ENCODE measurements at regions not wholly inside any gene's neighbourhood (a gene's known extent, or its start where the extent isn't known, plus 50 kb on each side); places are given as distances from the start of the nearest gene placed in this dataset.

GRCh38 chr15:70192490-70192889 is 94.8 kb upstream of the TLE3 start (continued):
- TF ChIP-seq CHD7 (IDR thresholded peaks at IDR 0.05; ENCODE audit: insufficient replicate concordance, low read length): no peak
- no peak for TF ChIP-seq TAF7 (optimal IDR thresholded peaks at IDR 0.05; ENCODE audit: borderline replicate concordance, low read depth, low read length)
- no peak for TF ChIP-seq EP300 (IDR thresholded peaks at IDR 0.05; ENCODE audit: borderline replicate concordance in 1 of 2, low read depth in 2 of 2, low read length in 2 of 2)
- no peak for TF ChIP-seq TBP (IDR thresholded peaks at IDR 0.05; ENCODE audit: low read depth, low read length)
- no peak for TF ChIP-seq RXRA (IDR thresholded peaks at IDR 0.05; ENCODE audit: insufficient read depth, low read depth, low read length)
- no peak for TF ChIP-seq CBX8 (IDR thresholded peaks at IDR 0.05; ENCODE audit: borderline replicate concordance, low read depth, low read length)
- no peak for TF ChIP-seq BRCA1 (IDR thresholded peaks at IDR 0.05; ENCODE audit: low read depth, low read length)
- TF ChIP-seq POU5F1 (IDR thresholded peaks at IDR 0.05; ENCODE audit: low read depth, low read length): no peak
- no peak for TF ChIP-seq CTCF (IDR thresholded peaks at IDR 0.05; ENCODE audit: control extremely low read depth in 1 of 3, insufficient read depth in 1 of 3, low read depth in 1 of 3, low read length in 3 of 3)

All from H1 (cell line).